ENCODE measurements at regions not wholly inside any gene's neighbourhood (a gene's known extent, or its start where the extent isn't known, plus 50 kb on each side); places are given as distances from the start of the nearest gene placed in this dataset.

- no peak for TF ChIP-seq POLR2AphosphoS5 (IDR thresholded peaks at IDR 0.05; ENCODE audit: insufficient read depth, low read depth, low read length)
- no peak for TF ChIP-seq CTCF (IDR thresholded peaks at IDR 0.05; ENCODE audit: extremely low read depth in 1 of 2, insufficient read depth in 1 of 2, low read depth in 1 of 2, low read length in 2 of 2)
- no peak for TF ChIP-seq POLR2A (IDR thresholded peaks at IDR 0.05; ENCODE audit: low read depth, low read length)
- TF ChIP-seq GATA2 (IDR thresholded peaks at IDR 0.05; ENCODE audit: insufficient read depth, insufficient read length, low read depth, low read length) = no peak
Measured at GRCh38 chr10:105742184-105742583, 1101.1 kb downstream of the SORCS3 start.

All from endothelial cell of umbilical vein (primary cell).